AG09319 (cell line): ENCODE measurements at regions not wholly inside any gene's neighbourhood (a gene's known extent, or its start where the extent isn't known, plus 50 kb on each side); places are given as distances from the start of the nearest gene placed in this dataset.

ENCODE experiments used
- DNase-seq: peaks from one replicate; pipeline ENCODE4 v3.0.0-alpha.2; 2010; ENCODE audit warnings: low read depth; ENCODE audit errors: extremely low read depth
- CTCF ChIP-seq: IDR thresholded peaks from 2 replicates; pipeline ENCODE4 v1.5.1; 2011; ENCODE audit warnings: low read depth, mild to moderate bottlenecking, inconsistent platforms, low read length, moderate library complexity

- TF ChIP-seq CTCF = no peak
- DNase-seq = no peak
Observed at GRCh38 chr15:95656595-95656994, 673.9 kb upstream of the NR2F2 start.

GRCh38 chr15:95658799-95659198 lies 671.7 kb upstream of the NR2F2 start:
- DNase-seq = no peak
- TF ChIP-seq CTCF = no peak

- no peak for DNase-seq
- no peak for TF ChIP-seq CTCF
Observed at GRCh38 chr15:95659656-95660055, 670.8 kb upstream of the NR2F2 start.

- DNase-seq = no peak
- no peak for TF ChIP-seq CTCF
Observed at GRCh38 chr15:95662638-95663037, 667.9 kb upstream of the NR2F2 start.

GRCh38 chr15:95663156-95664100 lies 667.1 kb upstream of the NR2F2 start:
- TF ChIP-seq CTCF = no peak
- DNase-seq = no peak

GRCh38 chr15:95664450-95664849 lies 666.0 kb upstream of the NR2F2 start:
- no peak for DNase-seq
- TF ChIP-seq CTCF = no peak

GRCh38 chr15:95669146-95669922 lies 661.2 kb upstream of the NR2F2 start:
- no peak for TF ChIP-seq CTCF
- DNase-seq = no peak
